ENCODE measurements at regions not wholly inside any gene's neighbourhood (a gene's known extent, or its start where the extent isn't known, plus 50 kb on each side); places are given as distances from the start of the nearest gene placed in this dataset.

GRCh38 chr3:194939532-194939909 lies 253.8 kb downstream of the FAM43A start:
- TF ChIP-seq CTCF (IDR thresholded peaks at IDR 0.05) (no peak), GABPA (IDR thresholded peaks at IDR 0.05; ENCODE audit: low read depth) (no peak), FOXM1 (IDR thresholded peaks at IDR 0.05; ENCODE audit: low read depth) (no peak), REST (IDR thresholded peaks at IDR 0.05; ENCODE audit: low read depth, low read length) (no peak), POLR2AphosphoS5 (IDR thresholded peaks at IDR 0.05; ENCODE audit: low read depth, low read length) (no peak), JUND (IDR thresholded peaks at IDR 0.05) (no peak), EP300 (IDR thresholded peaks at IDR 0.05; ENCODE audit: borderline replicate concordance in 1 of 2, low read depth in 1 of 2, low read length in 1 of 2) (no peak), TAF1 (IDR thresholded peaks at IDR 0.05; ENCODE audit: borderline replicate concordance, low read depth, low read length) (no peak), RFX5 (IDR thresholded peaks at IDR 0.05; ENCODE audit: low read length) (no peak), TEAD4 (IDR thresholded peaks at IDR 0.05; ENCODE audit: borderline replicate concordance, insufficient read depth) (no peak), PBX3 (IDR thresholded peaks at IDR 0.05) (no peak), RCOR1 (IDR thresholded peaks at IDR 0.05; ENCODE audit: low read length) (no peak)
